Cardiac muscle cell (in vitro differentiated cells and primary cell): ENCODE measurements at regions not wholly inside any gene's neighbourhood (a gene's known extent, or its start where the extent isn't known, plus 50 kb on each side); places are given as distances from the start of the nearest gene placed in this dataset.

ENCODE experiments used
- DNase-seq, 2 donors: peaks; one replicate each; pipeline versions ENCODE4 v3.0.0 to v3.0.0-alpha.2; 2010 to 2017; ENCODE audit warnings: low read depth in 1 of 2, low spot score in 1 of 2
- H3K27ac ChIP-seq: fragments of 200-600 bp; sonication (generic); 2 replicates; pipeline ENCODE4 v1.5.1; 2016
- H3K27me3 ChIP-seq: fragments of 200-600 bp; sonication (generic); 2 replicates; pipeline ENCODE4 v1.6.0; 2016; ENCODE audit warnings: control low read depth
- H3K36me3 ChIP-seq: fragments of 200-600 bp; sonication (generic); 2 replicates; pipeline ENCODE4 v1.5.1; 2016; ENCODE audit warnings: control low read depth
- H3K4me1 ChIP-seq: fragments of 200-600 bp; sonication (generic); 2 replicates; pipeline ENCODE4 v1.8.1; 2017; ENCODE audit warnings: low read depth, mild to moderate bottlenecking, mixed run types
- H3K4me3 ChIP-seq: fragments of 200-600 bp; sonication (generic); 2 replicates; pipeline ENCODE4 v1.5.1; 2016; ENCODE audit warnings: mild to moderate bottlenecking
- H3K9me3 ChIP-seq: fragments of 200-600 bp; sonication (generic); 2 replicates; pipeline ENCODE4 v1.5.1; 2017; ENCODE audit warnings: low read depth, mild to moderate bottlenecking, control low read depth
- TF ChIP-seq, protein P1 (sequence below): IDR thresholded peaks from 2 replicates; pipeline ENCODE4 v1.5.1; 2012; ENCODE audit warnings: low read depth, mild to moderate bottlenecking, low read length

DNA sequence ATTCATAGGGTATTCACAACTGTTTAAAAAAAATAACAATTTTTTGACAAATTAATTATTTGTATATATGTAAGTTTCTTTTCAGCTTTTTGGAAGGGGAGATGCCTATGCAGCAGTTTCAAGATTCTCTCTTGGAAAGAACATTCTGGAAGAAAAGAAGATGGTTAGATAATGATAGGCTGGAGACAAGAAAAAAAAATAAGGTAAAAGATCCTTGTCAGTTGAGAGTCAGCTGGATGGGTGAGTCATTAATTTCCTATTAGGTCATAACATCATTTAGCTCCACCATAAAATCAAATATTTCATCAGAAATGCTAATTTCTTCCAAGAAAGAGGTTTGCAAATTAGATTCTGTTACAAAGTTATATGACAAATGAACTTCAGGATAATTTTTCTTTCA lies 880.4 kb downstream of the EPHA7 start:
- H3K27ac ChIP-seq, result no peak overlapping the region
- H3K4me3 ChIP-seq, result no peak overlapping the region
- H3K36me3 ChIP-seq, result no peaks in the 10 kb centered on the region
- H3K4me1 ChIP-seq, result peaks cover 6% of the 10 kb centered on the region
- no peaks in the 10 kb centered on the region for H3K27me3 ChIP-seq
- TF ChIP-seq, protein P1, sequence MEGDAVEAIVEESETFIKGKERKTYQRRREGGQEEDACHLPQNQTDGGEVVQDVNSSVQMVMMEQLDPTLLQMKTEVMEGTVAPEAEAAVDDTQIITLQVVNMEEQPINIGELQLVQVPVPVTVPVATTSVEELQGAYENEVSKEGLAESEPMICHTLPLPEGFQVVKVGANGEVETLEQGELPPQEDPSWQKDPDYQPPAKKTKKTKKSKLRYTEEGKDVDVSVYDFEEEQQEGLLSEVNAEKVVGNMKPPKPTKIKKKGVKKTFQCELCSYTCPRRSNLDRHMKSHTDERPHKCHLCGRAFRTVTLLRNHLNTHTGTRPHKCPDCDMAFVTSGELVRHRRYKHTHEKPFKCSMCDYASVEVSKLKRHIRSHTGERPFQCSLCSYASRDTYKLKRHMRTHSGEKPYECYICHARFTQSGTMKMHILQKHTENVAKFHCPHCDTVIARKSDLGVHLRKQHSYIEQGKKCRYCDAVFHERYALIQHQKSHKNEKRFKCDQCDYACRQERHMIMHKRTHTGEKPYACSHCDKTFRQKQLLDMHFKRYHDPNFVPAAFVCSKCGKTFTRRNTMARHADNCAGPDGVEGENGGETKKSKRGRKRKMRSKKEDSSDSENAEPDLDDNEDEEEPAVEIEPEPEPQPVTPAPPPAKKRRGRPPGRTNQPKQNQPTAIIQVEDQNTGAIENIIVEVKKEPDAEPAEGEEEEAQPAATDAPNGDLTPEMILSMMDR, result no peak
- H3K9me3 ChIP-seq, result no peaks in the 10 kb centered on the region
- no peak for DNase-seq

DNA sequence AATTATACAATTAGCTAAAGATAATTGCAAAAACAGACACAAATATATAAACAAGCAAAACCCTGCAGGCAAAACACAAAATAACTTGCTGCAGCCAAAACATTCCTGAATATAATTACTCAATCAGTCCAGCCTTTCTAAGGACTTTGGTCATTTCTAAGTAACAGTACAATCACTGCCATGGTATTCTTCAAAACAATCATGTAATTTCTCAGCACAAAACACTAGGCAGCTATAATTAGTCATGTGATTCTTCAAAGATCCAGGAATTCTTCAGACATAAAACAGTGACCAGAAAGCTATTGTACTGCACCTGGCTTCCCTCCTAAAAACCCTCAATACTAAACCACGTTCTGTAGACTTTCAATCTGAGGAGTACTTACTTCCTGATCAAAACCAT lies 881.1 kb downstream of the EPHA7 start:
- Histone ChIP-seq H3K27me3 (no peaks in the 10 kb centered on the region), H3K4me3 (no peak overlapping the region), H3K27ac (no peak overlapping the region), H3K36me3 (no peaks in the 10 kb centered on the region), H3K9me3 (no peaks in the 10 kb centered on the region), H3K4me1 (peaks cover 8% of the 10 kb centered on the region)
- DNase-seq, result peak in 1 of 2 donors; percentile 0
- TF ChIP-seq, protein P1, result no peak

DNA sequence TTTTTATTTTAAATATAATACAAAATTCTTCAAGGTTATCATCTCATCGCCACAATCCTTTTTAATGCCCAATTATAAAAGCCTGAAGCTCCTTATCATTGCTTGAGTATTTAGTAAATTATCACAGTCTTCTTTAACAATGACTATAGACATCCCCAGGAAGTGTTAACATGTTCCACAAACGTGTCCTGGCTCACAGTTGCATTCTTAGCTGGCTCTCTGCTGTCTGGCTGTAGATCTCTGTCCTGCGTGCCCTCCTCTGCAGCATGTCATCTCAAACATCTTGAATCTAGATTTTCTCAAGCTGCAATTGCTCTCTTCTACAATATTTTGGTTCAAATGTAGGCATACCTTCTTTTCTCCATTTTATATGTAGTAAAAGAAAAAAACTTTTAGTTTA lies 885.2 kb downstream of the EPHA7 start:
- H3K36me3 ChIP-seq, result no peaks in the 10 kb centered on the region
- no peaks in the 10 kb centered on the region for H3K27me3 ChIP-seq
- TF ChIP-seq, protein P1, result no peak
- H3K4me1 ChIP-seq, result peaks cover 8% of the 10 kb centered on the region
- no peak overlapping the region for H3K27ac ChIP-seq
- no peaks in the 10 kb centered on the region for H3K9me3 ChIP-seq
- no peak overlapping the region for H3K4me3 ChIP-seq
- DNase-seq, result no peak

- H3K36me3 ChIP-seq, result no peaks in the 10 kb centered on the region
- DNase-seq, result no peak
- H3K9me3 ChIP-seq, result no peaks in the 10 kb centered on the region
- no peaks in the 10 kb centered on the region for H3K27me3 ChIP-seq
- no peaks in the 10 kb centered on the region for H3K4me1 ChIP-seq
- no peak overlapping the region for H3K4me3 ChIP-seq
- TF ChIP-seq, protein P1, result no peak
- no peak overlapping the region for H3K27ac ChIP-seq
Measured at GRCh38 chr6:92522589-92522988, 896.8 kb downstream of the EPHA7 start.

DNA sequence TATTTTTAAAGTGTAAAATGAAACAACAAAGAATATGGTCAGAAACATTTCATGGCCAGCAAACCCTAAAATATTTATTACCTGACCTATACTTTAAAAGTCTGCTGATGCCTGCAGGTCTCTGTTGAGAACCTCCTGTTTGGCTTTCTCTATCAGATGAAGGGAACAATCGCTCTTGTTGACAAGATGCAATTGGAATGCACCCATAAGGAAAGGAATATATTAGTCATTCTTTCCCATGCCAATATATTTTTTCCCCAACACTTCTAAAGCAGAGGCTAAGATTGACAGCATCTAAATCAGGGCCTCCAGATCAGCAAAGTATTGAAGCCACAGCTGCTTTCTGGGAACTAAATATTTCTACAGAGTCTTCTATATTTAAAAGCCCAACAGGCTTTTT lies 897.8 kb downstream of the EPHA7 start:
- Histone ChIP-seq H3K27me3 (no peaks in the 10 kb centered on the region), H3K4me3 (no peak overlapping the region), H3K27ac (no peak overlapping the region), H3K4me1 (no peaks in the 10 kb centered on the region), H3K36me3 (no peaks in the 10 kb centered on the region), H3K9me3 (no peaks in the 10 kb centered on the region)
- TF ChIP-seq, protein P1, result no peak
- DNase-seq, result no peak

- Histone ChIP-seq H3K27me3 (no peaks in the 10 kb centered on the region), H3K9me3 (no peaks in the 10 kb centered on the region), H3K27ac (no peak overlapping the region), H3K4me3 (no peak overlapping the region), H3K36me3 (no peaks in the 10 kb centered on the region), H3K4me1 (no peaks in the 10 kb centered on the region)
- TF ChIP-seq, protein P1, result no peak
- DNase-seq, result no peak
Measured at GRCh38 chr6:92510137-92510536, 909.2 kb downstream of the EPHA7 start.
